GM19324 (cell line): ENCODE measurements at regions not wholly inside any gene's neighbourhood (a gene's known extent, or its start where the extent isn't known, plus 50 kb on each side); places are given as distances from the start of the nearest gene placed in this dataset.

Experiments
- ATAC-seq: cut with Tn5 transposase; IDR thresholded peaks from one replicate; pipeline ENCODE4 v1.9.1; 2021; ENCODE audit warnings: mild to moderate bottlenecking, moderate library complexity; ENCODE audit not compliant: unreplicated experiment, low FRiP score

DNA sequence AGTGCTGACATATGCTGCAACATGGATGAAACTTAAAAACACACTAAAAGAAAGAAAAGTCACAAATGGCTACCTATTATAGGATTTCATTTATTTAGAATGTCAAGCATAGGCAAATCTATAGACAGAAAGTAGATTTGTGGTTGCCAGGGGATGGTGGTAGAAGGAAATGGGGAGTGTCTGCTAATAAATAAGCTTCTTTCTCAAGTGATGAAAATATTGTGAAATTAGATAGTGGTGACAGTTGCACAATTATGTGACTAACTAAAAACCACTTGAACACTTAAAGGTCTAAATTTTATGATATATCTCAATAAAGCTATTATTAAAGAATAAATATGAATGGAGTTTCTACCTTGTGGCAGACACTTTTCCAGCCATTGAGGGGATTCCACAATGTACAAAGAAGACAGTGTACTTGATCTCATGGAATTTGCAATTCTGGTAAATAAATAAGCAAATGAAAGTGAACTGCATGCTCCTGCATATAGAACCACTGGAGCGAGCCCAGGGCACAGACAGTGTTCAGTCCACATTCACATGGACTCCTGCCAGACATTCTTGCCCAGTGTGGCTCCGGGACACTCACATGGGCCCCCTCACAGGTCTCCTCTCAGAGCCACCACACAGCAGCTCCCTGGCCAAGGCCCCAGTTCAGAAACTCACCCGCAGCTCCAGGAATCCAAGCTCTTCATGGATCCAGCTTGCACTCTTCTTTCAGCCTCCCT lies 107.1 kb upstream of the ARID2 start:
- no peak for ATAC-seq

DNA sequence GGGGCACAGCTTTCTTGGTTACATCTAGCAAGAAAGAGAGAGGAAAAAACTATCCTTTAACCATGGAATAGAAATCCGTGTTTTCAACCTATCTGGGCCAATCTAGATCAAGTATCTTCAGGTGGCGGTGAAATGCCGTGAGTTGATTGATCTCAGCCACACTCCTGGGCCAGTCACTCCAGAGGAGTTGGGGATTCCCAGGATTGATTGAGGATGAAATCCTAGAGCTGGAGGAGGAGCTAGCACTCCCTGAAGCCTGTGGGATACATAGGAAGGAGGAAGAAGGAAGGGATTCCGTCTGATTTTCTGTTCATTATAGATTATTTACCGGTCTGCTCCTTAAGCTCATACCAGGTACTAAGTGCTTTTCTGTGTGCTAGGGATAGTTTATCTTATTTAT lies 106.3 kb upstream of the ARID2 start:
- ATAC-seq: no peak

DNA sequence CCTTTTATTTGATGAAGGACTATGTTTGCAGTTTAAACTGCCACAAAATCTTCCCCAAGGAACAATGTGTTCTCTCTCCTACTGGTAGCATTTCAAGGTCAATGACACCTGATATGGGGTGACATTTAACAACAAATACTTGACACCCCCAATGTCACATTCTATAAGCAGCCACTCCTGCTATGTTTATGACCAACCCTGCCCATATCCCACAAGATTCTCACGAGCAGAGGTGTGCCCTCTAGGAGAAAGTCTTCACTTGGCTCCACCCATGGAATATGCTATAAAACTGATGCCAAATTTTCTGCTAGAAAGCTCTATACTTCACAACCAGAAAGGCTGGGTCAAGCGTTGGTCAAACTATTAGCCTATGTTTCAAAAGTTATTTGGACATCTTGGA lies 105.6 kb upstream of the ARID2 start:
- ATAC-seq: no peak

DNA sequence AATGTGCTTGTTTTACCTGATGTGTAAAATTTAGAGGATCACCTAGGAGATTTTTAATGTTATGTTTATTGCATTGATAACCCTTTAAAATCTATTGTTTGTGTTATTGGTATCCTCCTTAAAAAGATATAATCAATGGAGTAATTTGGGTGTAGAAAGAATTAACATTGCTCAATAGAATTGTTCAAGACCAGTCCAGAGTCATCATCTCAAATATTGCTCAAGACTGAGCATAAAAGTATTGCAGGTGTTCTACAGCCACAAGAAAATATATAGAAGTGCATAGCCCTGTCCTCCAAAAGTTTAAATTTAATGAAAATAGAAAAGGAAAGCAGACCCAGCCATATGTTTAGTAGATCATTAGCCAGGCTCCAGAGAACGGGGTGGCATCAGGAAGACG lies 102.5 kb upstream of the ARID2 start:
- ATAC-seq: no peak

DNA sequence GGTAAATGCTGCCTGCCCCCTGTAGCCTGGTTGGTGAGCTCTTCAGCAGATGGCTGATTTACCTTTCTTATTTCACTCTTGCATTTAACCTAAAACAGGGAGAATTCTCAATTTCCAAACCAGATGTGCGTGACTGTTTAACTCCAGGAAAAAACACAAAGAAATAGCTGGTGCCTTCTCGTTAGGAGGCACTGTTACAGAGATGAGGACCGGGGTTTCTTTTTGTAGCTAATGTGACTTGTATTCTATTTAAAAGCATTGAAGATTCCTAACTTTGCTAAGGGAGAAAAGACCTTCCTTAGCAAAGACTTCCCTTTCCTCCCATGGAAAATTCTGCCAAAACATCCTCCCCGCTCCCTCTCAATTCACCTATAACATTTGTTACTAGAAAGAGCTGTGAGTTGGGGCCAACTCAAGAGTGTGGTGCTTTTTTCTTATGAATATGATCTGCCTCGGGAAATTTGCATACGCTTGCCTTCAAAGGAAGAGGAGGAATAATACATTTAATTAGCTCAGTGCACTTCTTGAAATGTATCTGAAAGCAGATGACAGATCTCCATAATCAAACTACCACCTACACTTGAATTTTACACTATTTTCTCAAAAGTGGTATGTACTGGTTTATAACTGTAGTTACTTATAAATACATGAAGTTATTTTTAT lies 102.0 kb upstream of the ARID2 start:
- no peak for ATAC-seq

DNA sequence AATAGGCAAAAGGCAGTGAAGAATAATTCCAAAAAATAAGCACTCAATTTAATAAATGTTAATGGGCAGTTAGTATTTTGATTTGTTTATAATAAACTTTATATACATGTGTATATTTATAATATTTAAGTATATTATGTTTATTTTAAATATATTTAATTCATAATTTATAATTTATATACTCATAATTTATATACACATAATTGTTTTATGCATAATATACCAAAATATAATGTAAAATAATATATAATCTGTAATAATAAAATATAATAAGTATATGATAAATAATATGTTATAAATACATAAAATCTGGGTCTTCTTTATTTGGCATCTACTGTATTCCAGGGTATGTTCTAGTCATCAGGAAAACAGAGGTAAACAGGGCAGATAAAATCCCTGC lies 100.2 kb upstream of the ARID2 start:
- no peak for ATAC-seq

DNA sequence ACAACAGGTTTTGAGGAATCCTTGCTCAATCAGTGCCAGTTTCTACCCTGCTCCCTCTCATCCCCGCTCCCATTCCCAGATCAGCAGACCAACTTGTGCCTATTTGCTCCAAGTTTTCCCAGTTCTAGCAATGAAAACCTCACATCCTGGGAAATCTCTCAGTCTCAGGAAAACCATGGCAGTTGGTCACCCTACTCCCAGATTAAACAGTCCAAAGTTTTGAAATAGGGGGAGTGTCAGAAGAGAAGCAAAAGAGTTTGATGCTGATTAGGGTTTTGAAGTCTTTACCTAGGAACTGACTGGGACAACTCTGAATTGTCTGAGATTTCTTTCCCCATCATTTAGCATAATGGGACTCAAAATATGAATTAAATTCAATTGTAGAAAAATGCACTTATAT lies 95.8 kb upstream of the ARID2 start:
- no peak for ATAC-seq

DNA sequence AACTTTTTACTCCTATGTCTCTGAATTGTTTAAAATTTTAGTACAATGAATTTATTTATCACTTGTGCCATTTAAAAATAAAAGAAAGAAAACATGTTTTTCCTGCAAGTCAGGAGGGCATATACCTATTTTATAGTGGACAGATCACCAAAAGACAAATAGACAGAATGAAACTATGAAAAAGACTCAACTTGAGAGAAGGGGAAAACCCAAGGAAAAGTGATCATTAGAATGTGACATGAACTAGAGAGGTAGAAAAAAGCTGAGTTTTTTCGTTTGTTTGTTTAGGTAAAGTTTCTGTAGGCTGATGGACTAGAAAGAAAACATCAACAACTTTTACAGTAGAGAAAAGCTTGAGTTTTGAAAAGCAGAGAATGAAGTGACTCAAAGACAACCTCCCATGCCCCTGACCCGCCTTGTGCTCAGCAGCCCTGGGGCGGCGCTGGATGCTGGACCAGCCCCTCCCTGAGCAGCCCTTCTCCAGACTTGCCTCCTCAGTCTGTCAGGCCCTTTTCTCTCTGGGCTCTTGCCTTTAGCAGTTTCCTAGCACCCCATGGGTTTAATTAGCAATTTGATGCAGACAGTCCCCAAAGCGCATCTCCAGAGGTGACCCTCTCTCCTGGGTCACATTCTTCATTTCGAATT lies 95.1 kb upstream of the ARID2 start:
- ATAC-seq: peak; percentile 60

DNA sequence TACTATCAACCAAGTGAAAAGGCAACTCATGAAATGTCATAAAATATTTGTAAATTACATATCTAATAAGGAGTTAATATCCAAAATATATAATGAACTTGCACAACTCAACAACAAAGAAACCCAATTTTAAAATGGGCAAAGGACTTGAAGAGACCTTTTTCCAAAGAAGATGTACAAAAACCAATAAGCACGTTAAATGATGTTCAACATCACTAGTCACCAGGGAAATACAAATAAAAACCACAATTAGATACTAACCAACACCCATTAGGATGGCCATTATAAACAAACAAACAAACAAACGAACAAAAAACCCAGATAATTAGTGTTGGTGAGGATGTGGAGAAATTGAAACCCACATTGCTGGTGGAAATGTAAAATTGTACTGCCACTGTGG lies 92.3 kb upstream of the ARID2 start:
- no peak for ATAC-seq

DNA sequence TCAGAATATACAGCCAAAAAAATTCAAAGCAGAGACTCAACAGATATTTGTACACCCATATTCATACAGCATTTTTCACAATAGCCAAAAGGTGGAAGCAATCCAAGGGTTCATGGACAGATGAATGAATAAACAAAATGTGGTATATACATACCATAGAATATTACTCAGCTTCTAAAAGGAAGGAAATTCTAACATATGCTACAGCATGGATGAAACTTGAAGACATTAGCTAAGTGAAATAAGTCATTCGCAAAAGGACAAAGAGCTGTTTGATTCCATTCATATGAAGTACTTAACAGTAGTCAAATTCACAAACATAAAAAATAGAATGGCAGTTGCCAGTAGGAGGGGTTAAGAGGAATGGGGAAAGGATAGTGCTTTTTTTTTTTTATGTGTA lies 91.8 kb upstream of the ARID2 start:
- no peak for ATAC-seq

DNA sequence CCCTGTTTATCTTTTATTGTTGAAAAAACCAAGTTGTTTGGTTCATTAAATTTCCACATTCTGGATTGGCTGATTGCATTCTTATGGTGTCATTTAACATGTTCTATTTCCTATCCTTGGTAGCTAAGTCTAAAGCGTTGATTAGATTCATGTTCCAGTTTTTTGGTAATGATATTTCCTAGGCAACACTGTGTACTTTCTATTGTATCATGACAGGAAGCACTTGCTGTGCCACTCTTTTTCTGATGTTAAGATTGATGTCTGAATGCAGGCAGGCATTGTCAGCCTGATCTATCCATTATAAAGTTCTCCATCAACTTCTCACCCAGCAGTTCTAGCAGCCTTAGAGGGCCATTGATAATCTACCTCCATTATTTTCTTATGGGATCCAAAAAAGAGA lies 91.1 kb upstream of the ARID2 start:
- ATAC-seq: no peak

DNA sequence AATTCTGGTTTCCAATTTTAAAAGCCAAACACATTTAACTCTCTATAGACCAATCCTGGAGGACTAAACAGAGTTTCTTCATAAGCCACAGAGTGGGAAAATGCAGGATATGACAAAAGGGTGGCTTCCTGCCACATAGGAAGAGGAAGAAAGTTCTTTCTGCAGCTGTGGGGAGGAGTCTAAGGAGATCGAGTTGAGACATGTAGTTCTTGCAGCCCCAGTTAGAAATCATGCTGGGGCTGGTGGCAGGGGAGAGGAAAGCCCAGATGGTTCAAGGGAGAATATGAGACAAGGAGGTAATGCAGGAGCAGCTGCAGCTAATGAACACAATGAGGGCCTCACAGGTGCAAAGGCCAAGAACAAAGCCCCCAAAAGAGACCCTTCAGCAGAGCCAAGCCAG lies 85.0 kb upstream of the ARID2 start:
- ATAC-seq: no peak

DNA sequence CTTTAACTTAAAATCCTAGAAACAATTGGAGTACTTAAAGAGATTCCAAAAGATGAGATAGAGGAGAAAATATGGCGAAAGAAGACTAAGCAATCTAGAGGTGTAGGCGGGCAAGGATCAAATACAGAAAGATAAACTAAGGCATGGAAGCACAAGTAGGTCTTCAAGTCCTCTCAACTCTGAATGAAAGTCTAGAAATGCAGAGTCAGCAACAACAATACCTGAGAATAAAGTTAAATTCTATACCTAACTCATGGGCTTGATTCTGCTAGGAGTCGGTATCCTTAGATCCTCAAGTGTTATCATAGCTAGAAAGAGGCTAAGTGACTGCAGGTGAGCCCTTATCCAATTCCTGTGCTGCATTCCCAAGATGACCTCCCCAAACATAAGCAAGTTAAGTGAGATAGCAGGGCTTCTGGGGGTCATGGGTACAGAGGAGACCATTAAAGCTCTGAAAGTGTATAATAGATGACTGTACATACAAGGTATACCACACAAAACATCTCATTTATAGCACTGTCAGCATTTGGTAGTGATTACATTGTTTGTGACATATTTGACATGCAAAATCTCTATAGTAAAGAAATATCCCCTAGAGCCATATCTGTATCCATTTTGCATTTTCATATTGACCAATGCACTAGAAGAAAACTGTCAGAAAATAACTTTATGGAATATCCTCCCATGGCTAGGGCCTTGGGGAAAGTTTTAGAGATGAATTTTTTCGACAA lies 82.5 kb upstream of the ARID2 start:
- ATAC-seq: no peak

DNA sequence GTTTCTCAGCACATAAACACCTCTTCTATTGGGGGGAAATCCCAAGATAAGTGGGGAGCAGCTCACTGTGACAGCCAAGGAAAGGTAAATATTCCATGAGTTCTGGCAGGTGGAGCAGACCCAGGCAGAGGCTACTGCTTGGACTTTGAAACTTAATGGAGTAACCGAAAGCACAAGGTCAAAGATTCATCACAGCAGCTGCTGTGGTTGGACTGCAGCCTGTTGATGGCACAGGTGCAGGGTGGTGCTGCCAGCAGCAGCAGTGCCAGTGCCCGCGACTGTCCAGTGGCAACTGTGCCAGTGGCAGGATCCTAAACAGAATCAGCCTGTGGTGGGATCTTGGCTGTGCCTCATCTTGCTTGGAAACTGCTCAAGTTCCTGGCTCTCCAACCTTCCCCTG lies 81.4 kb upstream of the ARID2 start:
- ATAC-seq: no peak

DNA sequence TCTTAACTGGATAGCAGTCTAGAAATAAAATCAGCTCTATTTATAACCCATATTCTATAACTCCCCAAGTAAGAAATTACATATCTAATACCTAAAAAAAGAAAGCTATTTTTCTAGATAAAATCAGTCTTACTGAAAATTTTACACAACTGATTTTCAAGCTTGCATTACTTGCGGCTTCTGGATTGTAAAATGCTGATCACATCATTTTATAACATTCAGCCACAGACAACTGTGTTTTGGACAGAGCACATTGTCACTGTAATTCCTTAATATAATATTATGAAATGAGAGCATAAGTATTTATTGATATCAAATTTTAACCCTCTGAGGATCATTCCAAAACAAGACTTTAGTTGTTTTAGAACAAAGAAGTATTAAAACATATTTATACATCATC lies 78.5 kb upstream of the ARID2 start:
- no peak for ATAC-seq

DNA sequence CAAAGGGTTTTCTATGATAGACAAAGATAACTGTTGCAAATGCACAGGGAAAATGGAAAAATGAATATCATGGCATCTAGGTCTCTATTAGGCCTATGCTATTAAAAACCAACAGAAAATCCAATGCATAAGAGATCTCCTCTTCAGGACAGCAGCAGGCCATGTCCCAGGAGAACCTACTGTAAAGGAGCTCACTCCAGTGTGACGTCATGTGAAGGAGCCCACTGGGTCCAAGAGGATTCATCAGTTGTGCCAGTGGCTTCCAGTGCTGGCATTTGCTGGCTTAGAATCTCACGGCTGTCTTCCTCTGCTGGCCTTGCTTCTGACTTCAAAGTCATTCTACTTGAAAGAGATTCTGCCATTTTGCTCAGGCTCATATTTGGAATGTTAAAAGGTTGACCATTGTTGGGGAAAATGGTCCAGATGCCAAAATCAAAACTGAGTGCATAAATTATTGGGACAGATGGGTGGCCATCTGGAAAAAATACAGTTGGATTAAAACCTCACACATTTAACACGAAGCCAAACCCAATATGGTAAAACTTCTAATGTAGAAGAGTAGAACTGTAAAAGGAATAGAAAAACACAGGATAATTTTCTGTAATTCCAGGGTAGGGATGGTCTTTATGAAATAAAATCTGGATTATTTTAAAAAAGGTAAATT lies 75.4 kb upstream of the ARID2 start:
- no peak for ATAC-seq

DNA sequence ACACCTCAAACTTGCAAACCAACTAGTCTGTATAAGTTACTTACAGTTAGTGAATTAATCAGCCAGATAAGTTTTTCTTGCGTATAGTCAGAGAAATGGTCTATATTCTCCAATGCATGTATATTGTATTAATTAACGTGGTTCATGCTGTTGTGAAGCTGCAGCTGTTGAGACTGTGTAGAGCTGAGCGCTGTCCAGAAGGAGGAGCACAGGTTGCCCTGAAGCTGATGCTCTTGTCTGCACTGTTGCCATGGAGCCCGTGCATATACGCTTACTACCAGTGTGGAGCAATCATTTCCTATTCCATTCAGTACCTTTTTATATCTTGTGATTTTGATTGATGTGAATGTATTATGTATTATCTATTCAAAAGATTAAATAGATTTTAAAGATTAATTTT lies 74.3 kb upstream of the ARID2 start:
- ATAC-seq: peak; percentile 44

DNA sequence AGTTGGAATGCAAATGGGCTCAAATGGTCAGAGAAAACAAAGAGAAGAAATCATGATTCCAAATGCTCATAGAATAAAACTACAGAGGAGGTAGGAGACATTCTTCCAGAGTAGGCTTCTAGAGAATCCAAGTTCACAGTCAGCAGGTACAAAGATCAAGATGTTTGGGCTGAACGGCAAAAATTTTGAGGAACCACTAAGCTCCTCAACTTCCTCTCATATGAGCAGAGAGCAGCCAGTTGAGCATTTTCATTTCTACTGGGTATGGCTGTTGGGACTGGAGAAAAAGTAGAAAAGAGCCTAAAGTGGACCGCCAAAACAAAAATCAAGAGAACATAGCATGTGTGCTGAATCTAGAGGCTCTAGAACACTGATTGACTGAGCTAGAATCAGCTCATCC lies 73.8 kb upstream of the ARID2 start:
- ATAC-seq: no peak

DNA sequence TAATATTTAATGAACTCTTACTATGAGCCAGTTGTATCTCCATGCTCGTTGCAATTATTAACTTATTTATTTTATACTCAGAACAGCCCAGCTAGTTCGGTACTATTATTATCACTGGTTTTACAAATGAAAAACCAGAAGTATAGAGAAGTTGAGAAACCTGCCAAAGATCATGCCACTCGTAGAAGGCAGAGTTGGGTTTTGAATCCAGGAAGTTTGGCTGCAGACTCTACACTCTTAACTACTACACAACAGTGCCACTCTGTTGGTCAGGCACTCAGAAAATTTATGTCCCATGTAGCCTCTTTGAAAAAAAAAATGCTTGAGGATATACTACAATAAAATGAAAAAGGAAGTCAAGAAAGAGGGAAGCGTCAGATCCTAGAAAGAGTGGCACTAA lies 71.5 kb upstream of the ARID2 start:
- ATAC-seq: no peak

DNA sequence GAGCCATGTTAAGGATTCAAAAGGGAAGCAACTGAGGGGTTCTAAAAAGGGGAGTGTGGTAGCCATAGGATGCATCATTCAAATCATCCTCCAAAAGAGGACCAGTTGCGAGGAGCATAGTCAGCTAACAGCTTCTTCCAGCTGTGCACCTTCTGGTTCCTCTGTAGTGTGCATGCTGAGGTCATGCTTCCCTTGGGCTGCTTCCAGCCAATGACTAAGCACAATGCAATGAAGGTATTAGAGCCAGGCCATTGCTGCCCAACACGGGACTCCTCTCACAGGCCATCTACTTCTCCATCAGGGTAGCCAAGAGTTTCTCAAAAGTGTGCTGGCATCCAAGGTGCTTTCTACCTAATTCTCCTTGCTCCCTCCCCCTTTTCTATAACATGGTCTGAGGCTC lies 69.2 kb upstream of the ARID2 start:
- no peak for ATAC-seq

DNA sequence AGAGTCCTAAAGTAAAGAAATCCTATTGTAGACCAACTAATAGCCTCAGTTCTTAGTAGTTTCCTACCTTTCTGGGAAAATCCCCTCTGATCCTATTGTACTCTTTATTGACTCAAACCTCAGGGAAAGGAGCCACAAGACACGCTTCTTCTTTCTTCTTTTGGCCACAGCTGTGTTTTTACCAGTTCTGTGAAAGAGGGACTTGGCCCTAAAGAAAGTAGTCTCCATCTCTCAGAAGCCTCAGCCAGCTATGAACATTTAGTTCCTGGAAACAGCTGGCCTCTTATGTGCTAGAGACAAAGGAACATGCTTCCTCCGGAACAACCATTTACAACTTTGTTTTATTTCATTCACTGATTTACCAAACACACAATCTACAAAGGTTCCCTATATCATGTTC lies 66.1 kb upstream of the ARID2 start:
- ATAC-seq: no peak
